GM12872 (cell line): ENCODE measurements at regions not wholly inside any gene's neighbourhood (a gene's known extent, or its start where the extent isn't known, plus 50 kb on each side); places are given as distances from the start of the nearest gene placed in this dataset.

Source experiments
- CTCF ChIP-seq: IDR thresholded peaks from 3 replicates; pipeline ENCODE4 v1.5.1; 2011; ENCODE audit warnings: low read depth, mild to moderate bottlenecking, low read length, moderate library complexity; ENCODE audit not compliant: insufficient read depth

DNA sequence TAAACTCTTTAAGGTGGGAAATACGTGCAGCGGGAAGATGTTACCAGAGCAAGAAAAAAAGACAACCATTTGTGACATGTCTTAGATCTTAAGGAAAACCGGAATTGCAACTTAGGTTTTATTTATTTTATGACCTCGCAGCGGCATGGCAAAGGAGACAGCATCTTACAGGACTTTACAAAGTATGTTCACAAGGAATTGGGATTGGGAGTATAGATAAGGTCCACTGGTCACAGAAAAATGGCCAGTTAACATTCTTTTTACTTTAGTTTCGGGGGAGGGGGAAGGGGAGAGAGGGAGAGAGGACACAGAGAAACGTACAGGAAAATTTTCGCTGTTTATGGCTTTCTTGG is 104.5 kb upstream of the DIAPH3 start:
- no peak for TF ChIP-seq CTCF

DNA sequence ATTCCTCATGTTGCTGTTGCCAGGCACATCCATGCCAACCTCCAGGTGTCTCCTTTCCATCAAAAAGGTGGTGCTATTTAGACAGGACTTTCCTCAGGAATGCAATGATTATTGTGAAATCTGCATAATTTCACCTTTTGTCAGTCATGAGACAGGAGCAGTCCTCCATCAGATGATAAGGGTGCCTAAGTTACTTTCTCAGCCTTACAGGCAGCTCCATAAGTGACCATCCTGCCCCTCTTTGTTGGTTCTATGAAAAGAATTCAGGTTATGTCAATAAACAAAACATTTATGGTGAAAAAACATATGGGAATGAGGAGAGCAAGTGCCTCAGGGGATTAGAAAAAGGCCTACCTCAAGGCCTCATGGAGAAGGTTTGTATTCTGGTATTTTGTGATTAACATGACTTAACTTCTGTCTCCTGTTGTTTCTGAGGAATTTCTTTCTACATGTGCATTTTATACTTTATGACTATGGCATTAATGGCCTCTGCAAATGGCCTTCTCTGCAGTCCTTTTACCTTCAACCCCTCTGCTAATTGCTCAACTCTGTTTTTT is 110.3 kb upstream of the DIAPH3 start:
- TF ChIP-seq CTCF: no peak

GRCh38 chr13:60274655-60275054 is 110.9 kb upstream of the DIAPH3 start:
- no peak for TF ChIP-seq CTCF

DNA sequence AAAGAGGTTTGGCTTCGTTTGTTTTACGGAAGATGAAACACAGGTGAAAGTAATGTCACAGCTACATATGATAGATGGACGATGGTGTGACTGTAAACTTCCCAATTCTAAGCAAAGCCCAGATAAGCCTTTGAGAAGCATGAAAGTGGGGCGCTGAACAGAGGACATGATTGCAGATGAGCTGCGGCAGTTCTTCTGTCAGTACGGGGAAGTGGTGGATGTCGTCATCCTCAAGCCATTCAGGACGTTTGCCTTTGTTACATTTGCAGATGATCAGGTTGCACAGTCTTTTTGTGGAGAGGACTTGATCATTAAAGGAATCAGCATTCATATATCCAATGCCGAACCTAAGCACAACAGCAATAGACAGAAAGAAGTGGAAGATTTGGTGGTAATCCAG is 111.5 kb upstream of the DIAPH3 start:
- no peak for TF ChIP-seq CTCF

GRCh38 chr13:60282186-60282585 is 114.8 kb upstream of the TDRD3 start:
- TF ChIP-seq CTCF: no peak

GRCh38 chr13:60282708-60283107 is 114.3 kb upstream of the TDRD3 start:
- TF ChIP-seq CTCF: no peak

DNA sequence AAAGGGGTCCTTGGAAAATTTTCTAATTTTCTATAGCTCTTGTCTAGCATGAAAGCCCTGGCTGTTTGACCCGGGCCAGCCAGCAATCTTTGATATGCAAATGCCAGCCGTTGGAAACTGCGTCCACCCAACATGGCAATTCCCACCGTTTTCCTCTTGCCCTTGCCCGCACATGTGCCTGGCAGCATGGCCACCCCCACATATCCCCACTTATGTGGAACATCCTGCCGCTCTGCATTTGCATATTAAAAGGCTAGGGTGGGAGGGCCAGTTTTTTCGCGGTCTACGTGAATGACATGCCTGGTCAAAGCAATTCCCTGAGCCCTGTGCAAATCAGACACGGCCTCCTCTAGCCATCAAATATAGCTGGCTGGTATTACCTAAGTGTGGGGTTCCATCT is 110.3 kb upstream of the TDRD3 start:
- TF ChIP-seq CTCF: no peak

DNA sequence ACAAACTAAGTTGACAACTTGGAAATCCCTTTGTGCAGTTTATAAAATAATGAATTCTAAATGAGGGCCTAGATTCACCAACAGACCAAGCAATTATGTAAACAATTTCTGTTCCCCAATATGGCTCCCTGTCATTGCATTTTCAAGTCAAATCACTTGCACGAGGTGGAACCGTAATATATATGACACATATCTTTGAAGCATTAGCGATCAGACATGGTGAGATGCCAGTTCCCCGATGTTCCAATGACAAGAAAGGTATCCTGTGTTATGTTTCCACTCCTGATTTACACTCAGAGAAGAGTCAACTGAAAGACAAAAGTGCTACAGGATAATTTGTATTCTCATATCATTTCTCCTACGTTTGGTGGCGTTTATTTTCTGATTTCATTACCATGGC is 108.5 kb upstream of the TDRD3 start:
- TF ChIP-seq CTCF: no peak
